ENCODE measurements at regions not wholly inside any gene's neighbourhood (a gene's known extent, or its start where the extent isn't known, plus 50 kb on each side); places are given as distances from the start of the nearest gene placed in this dataset.
"Not testable (repeated sequence)": the region's sequence is repeated elsewhere in the genome, so short reads cannot be mapped to it uniquely, and the experiment has no call there.

- not testable (repeated sequence) for H3K36me3 ChIP-seq (ENCODE audit: control insufficient read depth in 2 of 2, insufficient read depth in 2 of 2, low read length in 1 of 2); H3K9me3 ChIP-seq (ENCODE audit: control insufficient read depth in 2 of 2, insufficient read depth in 1 of 2, low read length in 1 of 2); H3K27ac ChIP-seq (ENCODE audit: low read depth in 1 of 2, low read length in 1 of 2); H3K4me3 ChIP-seq (ENCODE audit: low read length in 2 of 2); DNase-seq (ENCODE audit: low read depth in 6 of 9, low spot score in 9 of 9); H3K27me3 ChIP-seq (ENCODE audit: control insufficient read depth in 2 of 2, insufficient read depth in 1 of 2, low read length in 1 of 2); H3K4me1 ChIP-seq (ENCODE audit: control insufficient read depth in 2 of 2, insufficient read depth in 2 of 2, low read length in 2 of 2)
- WGBS: 95% methylated on average over 6 of the region's 6 CpGs
These were observed 228.5 kb upstream of the FIGN start for GRCh38 chr2:163964278-163964677.

GRCh38 chr2:163953390-163953907 lies 217.6 kb upstream of the FIGN start:
- DNase-seq (ENCODE audit: low read depth in 6 of 9, low spot score in 9 of 9): no peak
- no peaks in the 10 kb centered on the region for H3K4me1 ChIP-seq (ENCODE audit: control insufficient read depth in 2 of 2, insufficient read depth in 2 of 2, low read length in 2 of 2)
- H3K9me3 ChIP-seq (ENCODE audit: control insufficient read depth in 2 of 2, insufficient read depth in 1 of 2, low read length in 1 of 2): no peaks in the 10 kb centered on the region
- H3K27ac ChIP-seq (ENCODE audit: low read depth in 1 of 2, low read length in 1 of 2): no peak overlapping the region
- H3K27me3 ChIP-seq (ENCODE audit: control insufficient read depth in 2 of 2, insufficient read depth in 1 of 2, low read length in 1 of 2): no peaks in the 10 kb centered on the region
- 95% methylated on average over 5 of the region's 5 CpGs for WGBS
- H3K4me3 ChIP-seq (ENCODE audit: low read length in 2 of 2): no peak overlapping the region
- H3K36me3 ChIP-seq (ENCODE audit: control insufficient read depth in 2 of 2, insufficient read depth in 2 of 2, low read length in 1 of 2): no peaks in the 10 kb centered on the region

- no peaks in the 10 kb centered on the region for H3K4me1 ChIP-seq (ENCODE audit: control insufficient read depth in 2 of 2, insufficient read depth in 2 of 2, low read length in 2 of 2)
- DNase-seq (ENCODE audit: low read depth in 6 of 9, low spot score in 9 of 9): no peak
- no peaks in the 10 kb centered on the region for H3K36me3 ChIP-seq (ENCODE audit: control insufficient read depth in 2 of 2, insufficient read depth in 2 of 2, low read length in 1 of 2)
- H3K27me3 ChIP-seq (ENCODE audit: control insufficient read depth in 2 of 2, insufficient read depth in 1 of 2, low read length in 1 of 2): no peaks in the 10 kb centered on the region
- H3K27ac ChIP-seq (ENCODE audit: low read depth in 1 of 2, low read length in 1 of 2): no peak overlapping the region
- no peaks in the 10 kb centered on the region for H3K9me3 ChIP-seq (ENCODE audit: control insufficient read depth in 2 of 2, insufficient read depth in 1 of 2, low read length in 1 of 2)
- no peak overlapping the region for H3K4me3 ChIP-seq (ENCODE audit: low read length in 2 of 2)
These were observed 215.5 kb upstream of the FIGN start for GRCh38 chr2:163951312-163951711.

GRCh38 chr2:163949693-163950092 lies 213.9 kb upstream of the FIGN start:
- H3K4me3 ChIP-seq (ENCODE audit: low read length in 2 of 2): no peak overlapping the region
- no peak overlapping the region for H3K27ac ChIP-seq (ENCODE audit: low read depth in 1 of 2, low read length in 1 of 2)
- H3K36me3 ChIP-seq (ENCODE audit: control insufficient read depth in 2 of 2, insufficient read depth in 2 of 2, low read length in 1 of 2): no peaks in the 10 kb centered on the region
- no peaks in the 10 kb centered on the region for H3K27me3 ChIP-seq (ENCODE audit: control insufficient read depth in 2 of 2, insufficient read depth in 1 of 2, low read length in 1 of 2)
- no peak for DNase-seq (ENCODE audit: low read depth in 6 of 9, low spot score in 9 of 9)
- no peaks in the 10 kb centered on the region for H3K4me1 ChIP-seq (ENCODE audit: control insufficient read depth in 2 of 2, insufficient read depth in 2 of 2, low read length in 2 of 2)
- no peaks in the 10 kb centered on the region for H3K9me3 ChIP-seq (ENCODE audit: control insufficient read depth in 2 of 2, insufficient read depth in 1 of 2, low read length in 1 of 2)

GRCh38 chr2:163944347-163944737 lies 208.5 kb upstream of the FIGN start:
- Histone ChIP-seq H3K9me3 (ENCODE audit: control insufficient read depth in 2 of 2, insufficient read depth in 1 of 2, low read length in 1 of 2) (no peaks in the 10 kb centered on the region), H3K36me3 (ENCODE audit: control insufficient read depth in 2 of 2, insufficient read depth in 2 of 2, low read length in 1 of 2) (no peaks in the 10 kb centered on the region), H3K4me3 (ENCODE audit: low read length in 2 of 2) (no peak overlapping the region), H3K27me3 (ENCODE audit: control insufficient read depth in 2 of 2, insufficient read depth in 1 of 2, low read length in 1 of 2) (no peaks in the 10 kb centered on the region), H3K27ac (ENCODE audit: low read depth in 1 of 2, low read length in 1 of 2) (no peak overlapping the region), H3K4me1 (ENCODE audit: control insufficient read depth in 2 of 2, insufficient read depth in 2 of 2, low read length in 2 of 2) (no peaks in the 10 kb centered on the region)
- 95% methylated on average over 4 of the region's 4 CpGs for WGBS
- no peak for DNase-seq (ENCODE audit: low read depth in 6 of 9, low spot score in 9 of 9)

GRCh38 chr2:163943403-163944346 lies 207.9 kb upstream of the FIGN start:
- Histone ChIP-seq H3K4me1 (ENCODE audit: control insufficient read depth in 2 of 2, insufficient read depth in 2 of 2, low read length in 2 of 2) (no peaks in the 10 kb centered on the region), H3K27ac (ENCODE audit: low read depth in 1 of 2, low read length in 1 of 2) (no peak overlapping the region), H3K36me3 (ENCODE audit: control insufficient read depth in 2 of 2, insufficient read depth in 2 of 2, low read length in 1 of 2) (no peaks in the 10 kb centered on the region), H3K4me3 (ENCODE audit: low read length in 2 of 2) (no peak overlapping the region), H3K27me3 (ENCODE audit: control insufficient read depth in 2 of 2, insufficient read depth in 1 of 2, low read length in 1 of 2) (no peaks in the 10 kb centered on the region), H3K9me3 (ENCODE audit: control insufficient read depth in 2 of 2, insufficient read depth in 1 of 2, low read length in 1 of 2) (no peaks in the 10 kb centered on the region)
- WGBS: 91% methylated on average over 9 of the region's 9 CpGs
- no peak for DNase-seq (ENCODE audit: low read depth in 6 of 9, low spot score in 9 of 9)

GRCh38 chr2:163934131-163934530 lies 198.3 kb upstream of the FIGN start:
- H3K36me3 ChIP-seq (ENCODE audit: control insufficient read depth in 2 of 2, insufficient read depth in 2 of 2, low read length in 1 of 2): no peaks in the 10 kb centered on the region
- H3K4me3 ChIP-seq (ENCODE audit: low read length in 2 of 2): no peak overlapping the region
- H3K27ac ChIP-seq (ENCODE audit: low read depth in 1 of 2, low read length in 1 of 2): no peak overlapping the region
- no peaks in the 10 kb centered on the region for H3K27me3 ChIP-seq (ENCODE audit: control insufficient read depth in 2 of 2, insufficient read depth in 1 of 2, low read length in 1 of 2)
- H3K9me3 ChIP-seq (ENCODE audit: control insufficient read depth in 2 of 2, insufficient read depth in 1 of 2, low read length in 1 of 2): no peaks in the 10 kb centered on the region
- no peaks in the 10 kb centered on the region for H3K4me1 ChIP-seq (ENCODE audit: control insufficient read depth in 2 of 2, insufficient read depth in 2 of 2, low read length in 2 of 2)
- DNase-seq (ENCODE audit: low read depth in 6 of 9, low spot score in 9 of 9): no peak

GRCh38 chr2:163919717-163920116 lies 183.9 kb upstream of the FIGN start:
- no peak overlapping the region for H3K4me3 ChIP-seq (ENCODE audit: low read length in 2 of 2)
- H3K27me3 ChIP-seq (ENCODE audit: control insufficient read depth in 2 of 2, insufficient read depth in 1 of 2, low read length in 1 of 2): no peaks in the 10 kb centered on the region
- H3K4me1 ChIP-seq (ENCODE audit: control insufficient read depth in 2 of 2, insufficient read depth in 2 of 2, low read length in 2 of 2): no peaks in the 10 kb centered on the region
- H3K9me3 ChIP-seq (ENCODE audit: control insufficient read depth in 2 of 2, insufficient read depth in 1 of 2, low read length in 1 of 2): no peaks in the 10 kb centered on the region
- no peak overlapping the region for H3K27ac ChIP-seq (ENCODE audit: low read depth in 1 of 2, low read length in 1 of 2)
- no peak for DNase-seq (ENCODE audit: low read depth in 6 of 9, low spot score in 9 of 9)
- WGBS: 84% methylated on average over 5 of the region's 5 CpGs
- no peaks in the 10 kb centered on the region for H3K36me3 ChIP-seq (ENCODE audit: control insufficient read depth in 2 of 2, insufficient read depth in 2 of 2, low read length in 1 of 2)

- H3K4me3 ChIP-seq (ENCODE audit: low read length in 2 of 2); H3K4me1 ChIP-seq (ENCODE audit: control insufficient read depth in 2 of 2, insufficient read depth in 2 of 2, low read length in 2 of 2); H3K36me3 ChIP-seq (ENCODE audit: control insufficient read depth in 2 of 2, insufficient read depth in 2 of 2, low read length in 1 of 2); DNase-seq (ENCODE audit: low read depth in 6 of 9, low spot score in 9 of 9); H3K27me3 ChIP-seq (ENCODE audit: control insufficient read depth in 2 of 2, insufficient read depth in 1 of 2, low read length in 1 of 2); H3K27ac ChIP-seq (ENCODE audit: low read depth in 1 of 2, low read length in 1 of 2): not testable (repeated sequence)
- peaks cover 0 to 14% of the 10 kb centered on the region in 2 donors for H3K9me3 ChIP-seq (ENCODE audit: control insufficient read depth in 2 of 2, insufficient read depth in 1 of 2, low read length in 1 of 2)
- WGBS: 96% methylated on average over 19 of the region's 19 CpGs
These were observed 178.7 kb upstream of the FIGN start for GRCh38 chr2:163914486-163914885.

Data from thymus (tissue), 11 donors.